ENCODE measurements at regions not wholly inside any gene's neighbourhood (a gene's known extent, or its start where the extent isn't known, plus 50 kb on each side); places are given as distances from the start of the nearest gene placed in this dataset.

GRCh38 chr1:244164511-244164890 lies 113.4 kb downstream of the ZBTB18 start:
- TF ChIP-seq POLR2A (IDR thresholded peaks at IDR 0.05): no peak
- no peak for TF ChIP-seq CTCF (IDR thresholded peaks at IDR 0.05)
- TF ChIP-seq EP300 (IDR thresholded peaks at IDR 0.05): no peak

All from ovary (tissue), 3 donors.